Testis (tissue), 2 donors: ENCODE measurements at regions not wholly inside any gene's neighbourhood (a gene's known extent, or its start where the extent isn't known, plus 50 kb on each side); places are given as distances from the start of the nearest gene placed in this dataset.

ENCODE experiments used
- DNase-seq: peaks from one replicate; pipeline ENCODE4 v3.0.0-alpha.2; 2019
- H3K27ac ChIP-seq, 2 donors: fragments of 200-600 bp; sonication (generic); one replicate each; pipeline ENCODE4 v1.5.1; 2019
- H3K27me3 ChIP-seq: fragments of 200-600 bp; sonication (generic); one replicate; pipeline ENCODE4 v1.5.1; 2019
- H3K36me3 ChIP-seq: fragments of 200-600 bp; sonication (generic); one replicate; pipeline ENCODE4 v1.5.1; 2017; ENCODE audit warnings: low read depth; ENCODE audit errors: missing control alignments
- H3K4me1 ChIP-seq: fragments of 200-600 bp; sonication (generic); one replicate; pipeline ENCODE4 v1.5.1; 2019
- H3K4me3 ChIP-seq, 2 donors: fragments of 200-600 bp; sonication (generic); one replicate each; pipeline ENCODE4 v1.5.1; 2017 to 2019
- H3K9me3 ChIP-seq: fragments of 200-600 bp; sonication (generic); one replicate; pipeline ENCODE4 v1.5.1; 2017
- CTCF ChIP-seq, 3 experiments: fragments of 450-650 bp in 2 of 3; fragments of 200-600 bp in 1 of 3; sonication (generic) in 1 of 3; IDR thresholded peaks; one replicate each; pipeline ENCODE4 v1.5.1; 2016 to 2019; ENCODE audit warnings: antibody characterized with exemption in 3 of 3, mild to moderate bottlenecking in 2 of 3, moderate library complexity in 1 of 3
- POLR2A ChIP-seq: fragments of 450-650 bp; IDR thresholded peaks from one replicate; pipeline ENCODE4 v1.6.1; 2017; ENCODE audit warnings: antibody characterized with exemption, mild to moderate bottlenecking, moderate library complexity
- WGBS, 2 donors: methylation state at CpG; one replicate each; pipeline ENCODE4 v1.1.5; 2018; 5-methylcytosine and 5-hydroxymethylcytosine counted together
- intact Hi-C: fragments of 100-400 bp; cut with DNase I; formaldehyde crosslinking; loops from one replicate; pipeline ENCODE4 v1.15.1; 2023; ENCODE audit warnings: low total_unique reads

GRCh38 chr3:59249004-59249403, 199.2 kb upstream of the CFAP20DC start:
- DNase-seq = no peak
- Histone ChIP-seq H3K27ac (no peak overlapping the region), H3K27me3 (no peaks in the 10 kb centered on the region), H3K4me1 (peaks cover 6% of the 10 kb centered on the region), H3K4me3 (no peak overlapping the region), H3K36me3 (no peaks in the 10 kb centered on the region), H3K9me3 (no peaks in the 10 kb centered on the region)
- no peak for TF ChIP-seq POLR2A
- TF ChIP-seq CTCF (IDR thresholded peaks at IDR 0.05) = no peak
- intact Hi-C loops = no loop called here

GRCh38 chr3:59247402-59247841, 197.6 kb upstream of the CFAP20DC start:
- TF ChIP-seq POLR2A (no peak), CTCF (IDR thresholded peaks at IDR 0.05) (no peak)
- Histone ChIP-seq H3K4me3 (no peak overlapping the region), H3K9me3 (no peaks in the 10 kb centered on the region), H3K27me3 (no peaks in the 10 kb centered on the region), H3K36me3 (no peaks in the 10 kb centered on the region), H3K27ac (no peak overlapping the region), H3K4me1 (peaks cover 6% of the 10 kb centered on the region)
- DNase-seq = no peak
- intact Hi-C loops = no loop called here
- WGBS, 2 donors = 70 to 93% methylated on average over 3 of the region's 3 CpGs

GRCh38 chr3:59246719-59247401, 197.0 kb upstream of the CFAP20DC start:
- H3K4me1 ChIP-seq = peaks cover 6% of the 10 kb centered on the region
- H3K36me3 ChIP-seq = no peaks in the 10 kb centered on the region
- 84 to 87% methylated on average over 3 of the region's 3 CpGs for WGBS, 2 donors
- no peaks in the 10 kb centered on the region for H3K27me3 ChIP-seq
- intact Hi-C loops = no loop called here
- no peak overlapping the region for H3K4me3 ChIP-seq
- H3K9me3 ChIP-seq = no peaks in the 10 kb centered on the region
- DNase-seq = no peak
- no peak overlapping the region for H3K27ac ChIP-seq
- TF ChIP-seq POLR2A (no peak), CTCF (IDR thresholded peaks at IDR 0.05) (no peak)

GRCh38 chr3:59245859-59246501, 196.2 kb upstream of the CFAP20DC start:
- 67 to 71% methylated on average over 8 of the region's 8 CpGs for WGBS, 2 donors
- no peaks in the 10 kb centered on the region for H3K27me3 ChIP-seq
- no peak overlapping the region for H3K4me3 ChIP-seq
- intact Hi-C loops = no loop called here
- peaks cover 6% of the 10 kb centered on the region for H3K4me1 ChIP-seq
- peak; percentile 37 for DNase-seq
- no peaks in the 10 kb centered on the region for H3K9me3 ChIP-seq
- H3K36me3 ChIP-seq = no peaks in the 10 kb centered on the region
- TF ChIP-seq POLR2A (no peak), CTCF (IDR thresholded peaks at IDR 0.05) (no peak)
- no peak overlapping the region for H3K27ac ChIP-seq
